ENCODE measurements at regions not wholly inside any gene's neighbourhood (a gene's known extent, or its start where the extent isn't known, plus 50 kb on each side); places are given as distances from the start of the nearest gene placed in this dataset.

DNA sequence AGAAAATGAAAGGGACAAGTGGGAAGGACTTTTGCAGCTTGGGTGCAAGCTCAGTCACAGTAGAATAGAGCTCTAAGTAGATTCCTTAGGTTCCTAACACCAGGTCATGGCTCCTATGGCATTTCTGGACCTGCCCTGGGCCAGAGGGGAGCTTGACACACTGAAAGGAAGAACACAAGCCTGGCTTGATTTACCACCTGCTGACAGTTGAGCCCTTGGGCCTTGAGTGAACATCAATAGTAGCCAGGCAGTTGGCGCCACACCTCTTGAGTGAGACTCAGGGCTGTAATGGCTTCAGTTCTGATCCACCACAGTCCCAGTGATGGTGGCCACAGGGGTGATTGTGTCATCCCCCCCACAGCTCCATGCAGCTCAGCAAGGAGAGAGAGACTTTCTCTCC is 221.9 kb upstream of the PCDH17 start:
- ChIA-PET CTCF (no interaction called here), POLR2A (no interaction called here)
- no peak overlapping the region for H3K4me3 ChIP-seq (ENCODE audit: control extremely low read depth in 1 of 5, extremely low read depth in 1 of 5, insufficient read depth in 1 of 5, low read depth in 2 of 5, low read length in 4 of 5)
- H3K79me2 ChIP-seq (ENCODE audit: control insufficient read depth, insufficient read depth, low read length), result no peaks in the 10 kb centered on the region
- H3K27me3 Mint-ChIP-seq, result no peaks in the 10 kb centered on the region
- peaks cover 4% of the 10 kb centered on the region for H3K9me3 Mint-ChIP-seq (ENCODE audit: insufficient read depth)
- WGBS (ENCODE audit: insufficient coverage), result no CpG with 5 or more reads among the region's 1 CpG
- no peak overlapping the region for H3K4me3 Mint-ChIP-seq
- H3K27ac ChIP-seq (ENCODE audit: low read length in 2 of 2), result no peak overlapping the region
- DNase-seq (no peak), ATAC-seq (ENCODE audit: low read depth) (no peak)
- H3K9ac ChIP-seq (ENCODE audit: low read length), result no peak overlapping the region
- peaks cover 1 to 14% (median 6%) of the 10 kb centered on the region in 3 donors for H3K9me3 ChIP-seq (ENCODE audit: control extremely low read depth in 1 of 3, control insufficient read depth in 2 of 3, insufficient read depth in 1 of 3, low read length in 2 of 3)
- H3K27ac Mint-ChIP-seq, result no peak overlapping the region
- TF ChIP-seq EZH2 (IDR thresholded peaks at IDR 0.05; ENCODE audit: borderline replicate concordance, insufficient read depth, low read depth, low read length, poor library complexity, severe bottlenecking), result no peak
- TF ChIP-seq, protein P1, sequence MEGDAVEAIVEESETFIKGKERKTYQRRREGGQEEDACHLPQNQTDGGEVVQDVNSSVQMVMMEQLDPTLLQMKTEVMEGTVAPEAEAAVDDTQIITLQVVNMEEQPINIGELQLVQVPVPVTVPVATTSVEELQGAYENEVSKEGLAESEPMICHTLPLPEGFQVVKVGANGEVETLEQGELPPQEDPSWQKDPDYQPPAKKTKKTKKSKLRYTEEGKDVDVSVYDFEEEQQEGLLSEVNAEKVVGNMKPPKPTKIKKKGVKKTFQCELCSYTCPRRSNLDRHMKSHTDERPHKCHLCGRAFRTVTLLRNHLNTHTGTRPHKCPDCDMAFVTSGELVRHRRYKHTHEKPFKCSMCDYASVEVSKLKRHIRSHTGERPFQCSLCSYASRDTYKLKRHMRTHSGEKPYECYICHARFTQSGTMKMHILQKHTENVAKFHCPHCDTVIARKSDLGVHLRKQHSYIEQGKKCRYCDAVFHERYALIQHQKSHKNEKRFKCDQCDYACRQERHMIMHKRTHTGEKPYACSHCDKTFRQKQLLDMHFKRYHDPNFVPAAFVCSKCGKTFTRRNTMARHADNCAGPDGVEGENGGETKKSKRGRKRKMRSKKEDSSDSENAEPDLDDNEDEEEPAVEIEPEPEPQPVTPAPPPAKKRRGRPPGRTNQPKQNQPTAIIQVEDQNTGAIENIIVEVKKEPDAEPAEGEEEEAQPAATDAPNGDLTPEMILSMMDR (IDR thresholded peaks at IDR 0.05), result no peak
- no peaks in the 10 kb centered on the region for H3K4me1 Mint-ChIP-seq
- H3K36me3 ChIP-seq (replicated peaks in 1 of 2; ENCODE audit: control extremely low read depth in 1 of 2, control insufficient read depth in 1 of 2, extremely low read depth in 1 of 2, insufficient read depth in 2 of 2, low read length in 1 of 2), result no peaks in the 10 kb centered on the region
- intact Hi-C loops (cut with micrococcal nuclease), result no loop called here
- no peaks in the 10 kb centered on the region for H3K27me3 ChIP-seq (replicated peaks in 1 of 4; ENCODE audit: control extremely low read depth in 1 of 4, control insufficient read depth in 3 of 4, insufficient read depth in 4 of 4, low read length in 3 of 4)
- H3K4me2 ChIP-seq (replicated peaks; ENCODE audit: low read depth, low read length, poor library complexity, severe bottlenecking), result no peak overlapping the region
- H3K4me1 ChIP-seq (ENCODE audit: control insufficient read depth in 2 of 2, insufficient read depth in 2 of 2, low read length in 2 of 2), result no peaks in the 10 kb centered on the region
- H2AFZ ChIP-seq (ENCODE audit: insufficient read depth, low read depth, low read length, poor library complexity, severe bottlenecking), result no peak overlapping the region
- H4K20me1 ChIP-seq (ENCODE audit: control insufficient read depth, insufficient read depth, low read length, poor library complexity, severe bottlenecking), result no peaks in the 10 kb centered on the region

DNA sequence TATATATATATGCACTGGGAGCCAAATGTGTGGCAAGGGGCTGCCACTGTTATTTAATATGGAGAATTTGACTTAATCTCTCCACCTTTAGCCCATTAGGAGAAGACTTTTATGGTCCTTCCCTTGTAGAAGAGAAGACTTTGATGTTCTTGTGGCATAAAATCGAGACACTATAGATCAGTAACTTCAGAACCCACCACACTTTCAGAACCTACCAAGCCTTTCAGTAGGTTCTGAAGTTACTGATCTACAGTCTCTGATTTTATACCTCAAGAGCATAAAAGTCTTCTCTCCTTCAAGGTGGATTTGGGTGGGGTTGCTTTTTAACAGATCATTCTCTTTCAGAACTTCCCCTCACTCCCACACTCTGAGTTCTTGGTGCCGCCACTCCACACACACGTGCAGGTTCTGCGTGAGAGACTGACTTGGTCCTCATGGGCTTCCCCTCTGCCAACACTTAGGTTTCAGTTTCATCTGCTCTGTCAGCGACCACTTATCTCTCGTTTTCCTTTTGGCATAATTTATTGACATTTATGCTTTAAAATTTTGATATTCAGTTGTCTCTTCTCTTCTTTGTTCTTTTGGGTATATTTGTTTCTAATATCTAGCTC is 213.4 kb upstream of the PCDH17 start:
- Mint-ChIP-seq H3K27me3 (no peaks in the 10 kb centered on the region), H3K27ac (no peak overlapping the region), H3K4me1 (no peaks in the 10 kb centered on the region), H3K4me3 (no peak overlapping the region), H3K9me3 (ENCODE audit: insufficient read depth) (no peaks in the 10 kb centered on the region)
- WGBS (ENCODE audit: insufficient coverage), result 100% methylated on average over 2 of the region's 6 CpGs
- H3K36me3 ChIP-seq (replicated peaks in 1 of 2; ENCODE audit: control extremely low read depth in 1 of 2, control insufficient read depth in 1 of 2, extremely low read depth in 1 of 2, insufficient read depth in 2 of 2, low read length in 1 of 2), result no peaks in the 10 kb centered on the region
- H4K20me1 ChIP-seq (ENCODE audit: control insufficient read depth, insufficient read depth, low read length, poor library complexity, severe bottlenecking), result no peaks in the 10 kb centered on the region
- no peaks in the 10 kb centered on the region for H3K4me1 ChIP-seq (ENCODE audit: control insufficient read depth in 2 of 2, insufficient read depth in 2 of 2, low read length in 2 of 2)
- H3K27me3 ChIP-seq (replicated peaks in 1 of 4; ENCODE audit: control extremely low read depth in 1 of 4, control insufficient read depth in 3 of 4, insufficient read depth in 4 of 4, low read length in 3 of 4), result no peaks in the 10 kb centered on the region
- ATAC-seq (ENCODE audit: low read depth) (no peak), DNase-seq (no peak)
- H3K4me2 ChIP-seq (replicated peaks; ENCODE audit: low read depth, low read length, poor library complexity, severe bottlenecking), result no peak overlapping the region
- no peak overlapping the region for H2AFZ ChIP-seq (ENCODE audit: insufficient read depth, low read depth, low read length, poor library complexity, severe bottlenecking)
- H3K79me2 ChIP-seq (ENCODE audit: control insufficient read depth, insufficient read depth, low read length), result no peaks in the 10 kb centered on the region
- ChIA-PET CTCF (no interaction called here), POLR2A (no interaction called here)
- no peak overlapping the region for H3K4me3 ChIP-seq (ENCODE audit: control extremely low read depth in 1 of 5, extremely low read depth in 1 of 5, insufficient read depth in 1 of 5, low read depth in 2 of 5, low read length in 4 of 5)
- peaks cover 0 to 4% (median 1%) of the 10 kb centered on the region in 3 donors for H3K9me3 ChIP-seq (ENCODE audit: control extremely low read depth in 1 of 3, control insufficient read depth in 2 of 3, insufficient read depth in 1 of 3, low read length in 2 of 3)
- intact Hi-C loops (cut with micrococcal nuclease), result no loop called here
- TF ChIP-seq, protein P1 (IDR thresholded peaks at IDR 0.05), result no peak
- no peak for TF ChIP-seq EZH2 (IDR thresholded peaks at IDR 0.05; ENCODE audit: borderline replicate concordance, insufficient read depth, low read depth, low read length, poor library complexity, severe bottlenecking)
- H3K9ac ChIP-seq (ENCODE audit: low read length), result no peak overlapping the region
- H3K27ac ChIP-seq (ENCODE audit: low read length in 2 of 2), result no peak overlapping the region

All from B cell (primary cell).